ENCODE measurements at regions not wholly inside any gene's neighbourhood (a gene's known extent, or its start where the extent isn't known, plus 50 kb on each side); places are given as distances from the start of the nearest gene placed in this dataset.

DNA sequence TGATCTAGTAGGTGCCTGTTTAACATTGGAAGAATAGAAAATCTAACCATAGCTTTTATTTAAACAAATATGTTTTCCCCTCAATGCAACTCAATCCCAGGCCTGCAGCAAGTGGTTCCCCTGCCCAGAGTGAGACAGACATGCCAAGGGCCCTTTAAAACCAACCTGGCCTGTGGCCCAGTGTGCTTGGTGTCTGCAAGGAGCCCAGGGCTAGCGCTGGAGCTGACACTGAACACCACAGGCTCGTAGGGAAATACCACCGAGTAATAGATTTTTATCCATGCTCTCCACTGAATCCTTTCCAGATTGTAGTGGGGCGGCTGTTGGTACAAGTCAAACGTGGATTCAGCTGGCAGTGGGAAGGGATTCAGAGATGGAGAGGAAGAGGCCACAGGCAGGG lies 95.6 kb upstream of the NRXN3 start:
- no peak for DNase-seq

DNA sequence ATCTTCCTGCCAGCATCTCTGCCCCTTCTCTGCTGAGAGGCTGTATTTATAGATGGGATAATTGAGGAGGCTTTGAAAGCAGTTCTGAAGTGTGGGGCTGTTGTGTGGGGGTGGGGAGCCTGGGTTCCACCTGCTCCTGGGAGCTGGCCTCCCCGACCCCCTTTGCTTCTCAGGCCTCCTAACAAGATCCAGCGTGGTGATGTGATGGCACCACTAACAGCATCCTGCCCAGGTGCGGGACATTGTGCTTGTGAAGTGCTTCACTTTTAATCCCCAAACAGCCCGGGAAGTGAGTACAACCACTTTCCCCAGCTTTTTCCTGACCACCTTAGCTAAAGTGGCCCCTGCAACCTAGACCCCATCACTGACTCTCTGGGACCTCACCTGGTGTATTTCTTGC lies 95.1 kb upstream of the NRXN3 start:
- no peak for DNase-seq

DNA sequence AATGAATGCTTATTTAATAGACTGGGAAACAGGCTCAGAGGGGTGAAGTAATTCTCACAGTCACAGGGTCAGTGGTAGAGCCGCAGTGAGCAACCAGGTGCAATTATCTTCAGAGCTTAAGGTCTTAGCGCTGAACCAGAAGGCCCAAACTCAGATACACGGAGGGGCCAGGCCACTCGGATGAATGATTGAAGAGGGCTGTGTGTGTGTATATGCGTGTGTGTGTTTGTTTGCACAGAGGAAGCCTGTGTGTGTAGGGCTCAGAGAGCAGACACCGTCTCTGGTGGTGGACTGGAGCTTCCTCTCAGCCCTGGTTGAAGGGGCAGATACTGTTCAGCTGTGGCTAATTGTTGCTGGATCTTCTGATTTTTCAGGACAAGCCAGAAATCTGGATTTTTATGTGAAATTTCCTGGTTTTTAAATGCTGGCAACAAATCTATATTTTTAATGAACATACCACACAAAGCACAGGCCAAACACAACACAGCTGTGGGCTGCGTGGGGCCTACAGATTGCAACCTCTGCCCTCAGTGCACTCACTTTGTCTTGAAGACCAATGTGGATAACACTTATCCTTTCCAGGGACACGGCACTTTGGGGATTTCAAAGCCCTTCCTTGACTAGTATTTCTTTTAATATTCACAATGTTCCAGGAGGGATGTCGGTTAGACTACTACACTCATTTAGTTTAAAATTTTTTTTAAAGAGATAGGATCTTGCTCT lies 94.5 kb upstream of the NRXN3 start:
- DNase-seq, result no peak

DNA sequence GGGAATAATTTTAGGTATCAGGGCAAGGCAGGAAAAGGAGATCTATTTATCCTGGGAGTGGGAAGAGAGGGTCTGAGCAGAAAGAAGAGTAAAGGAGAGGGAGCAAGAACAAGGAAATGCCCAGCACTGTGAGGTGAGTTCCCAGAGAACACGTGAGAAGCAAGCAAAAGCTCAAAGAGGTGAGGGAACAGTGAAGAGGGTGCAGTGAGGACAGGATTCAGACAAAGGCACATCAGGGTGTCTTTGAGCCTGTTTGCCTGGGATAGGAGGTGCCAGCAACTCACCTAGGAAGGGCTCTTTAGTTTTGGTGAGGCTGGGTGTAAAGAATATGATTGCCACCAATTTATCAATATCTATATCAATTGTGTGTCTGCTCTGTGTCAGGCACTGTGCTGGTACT lies 88.9 kb upstream of the NRXN3 start:
- DNase-seq, result no peak

DNA sequence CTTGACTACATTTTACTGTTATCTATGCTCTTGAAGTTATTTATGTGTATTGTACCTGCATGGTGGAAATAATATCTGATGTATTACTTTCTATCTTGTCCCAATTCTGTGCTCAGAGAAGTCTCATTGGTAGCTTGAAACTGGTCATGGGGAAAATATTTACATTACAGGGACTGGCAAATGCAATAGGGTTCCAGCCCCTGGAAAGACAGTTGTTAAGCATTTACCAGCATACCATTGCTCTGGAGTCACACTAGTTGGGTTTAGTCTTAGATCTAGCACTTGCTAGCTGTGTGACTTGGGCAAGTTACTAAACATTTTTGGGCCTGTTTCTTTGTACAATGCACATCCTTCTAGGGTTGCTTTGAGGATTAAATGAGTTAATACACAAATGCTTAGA lies 86.3 kb upstream of the NRXN3 start:
- DNase-seq, result no peak

DNA sequence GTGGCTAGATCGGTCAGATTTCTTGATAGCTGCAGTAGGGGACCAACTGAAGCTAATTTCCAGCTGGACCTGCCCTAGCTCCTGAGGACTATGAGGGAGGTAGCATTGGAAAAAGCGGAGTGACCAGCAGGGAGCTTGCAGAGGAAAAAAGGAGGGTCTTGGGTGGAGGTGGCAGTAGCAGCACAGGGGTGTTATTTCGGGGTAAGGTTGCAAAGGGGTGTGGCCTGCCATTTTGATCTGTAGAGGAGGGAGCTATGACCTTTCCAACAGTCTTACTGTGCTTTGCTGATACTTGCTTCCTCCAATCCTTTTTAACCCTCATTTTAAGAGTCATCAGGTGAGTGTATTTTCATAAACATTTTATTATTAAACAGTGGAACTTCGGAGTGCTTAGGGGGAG lies 83.8 kb upstream of the NRXN3 start:
- no peak for DNase-seq

DNA sequence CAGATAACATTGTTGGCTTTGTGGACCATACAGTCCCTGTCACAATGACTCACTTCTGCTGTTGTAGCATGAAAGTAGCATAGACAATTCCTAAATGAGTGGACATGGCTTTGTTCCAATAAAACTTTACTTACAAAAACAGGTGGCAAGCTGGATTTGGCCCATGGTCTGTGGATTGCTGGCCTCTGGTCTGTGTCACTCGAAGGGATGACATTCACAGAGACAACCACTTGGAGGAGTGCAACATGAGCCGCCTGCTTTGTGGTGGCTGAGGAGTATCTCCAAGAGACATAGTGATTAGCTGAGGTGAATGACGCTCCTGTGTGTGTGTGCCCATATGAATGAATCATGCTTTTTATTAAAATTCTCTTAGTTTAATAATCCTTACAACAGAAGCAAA lies 81.3 kb upstream of the NRXN3 start:
- DNase-seq, result no peak

DNA sequence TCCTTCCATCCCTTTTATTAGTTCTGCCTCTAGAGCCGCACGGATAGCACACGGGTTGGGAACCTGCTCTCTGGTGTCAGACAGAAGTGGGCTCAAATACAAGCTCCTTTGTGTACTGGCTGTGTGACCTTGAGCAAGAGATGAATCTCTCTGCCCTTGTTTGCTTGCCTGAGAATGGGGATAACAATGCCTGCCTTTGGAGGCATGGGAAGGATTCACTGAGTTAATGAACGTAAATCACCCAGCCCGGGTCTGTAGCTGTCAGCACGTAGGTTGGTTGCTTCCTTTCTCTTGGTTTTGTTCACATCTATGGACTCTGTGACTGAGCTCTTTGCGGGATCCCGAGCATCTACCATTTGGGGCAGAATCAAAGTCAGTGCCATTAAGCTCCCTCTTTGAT lies 79.3 kb upstream of the NRXN3 start:
- DNase-seq, result no peak

DNA sequence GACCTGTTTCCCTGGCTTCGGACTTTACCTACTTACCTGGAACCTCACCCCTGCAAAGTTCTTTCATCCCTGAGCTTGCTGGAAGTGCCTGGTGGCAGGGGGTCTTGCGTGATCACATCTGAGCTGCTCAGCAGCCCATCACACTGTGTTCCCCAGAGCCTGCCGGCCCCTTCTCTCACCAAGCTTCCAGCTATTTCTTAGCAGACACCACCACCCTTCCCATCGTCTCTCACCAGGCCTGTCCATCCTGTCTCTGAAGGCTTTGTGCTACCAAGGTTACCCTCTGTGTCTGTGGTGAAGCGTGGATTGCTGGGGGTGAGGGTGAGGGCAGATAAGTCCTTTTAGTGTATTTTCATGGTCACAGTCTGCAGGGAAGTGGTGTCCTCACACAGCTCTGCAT lies 78.8 kb upstream of the NRXN3 start:
- DNase-seq, result no peak

DNA sequence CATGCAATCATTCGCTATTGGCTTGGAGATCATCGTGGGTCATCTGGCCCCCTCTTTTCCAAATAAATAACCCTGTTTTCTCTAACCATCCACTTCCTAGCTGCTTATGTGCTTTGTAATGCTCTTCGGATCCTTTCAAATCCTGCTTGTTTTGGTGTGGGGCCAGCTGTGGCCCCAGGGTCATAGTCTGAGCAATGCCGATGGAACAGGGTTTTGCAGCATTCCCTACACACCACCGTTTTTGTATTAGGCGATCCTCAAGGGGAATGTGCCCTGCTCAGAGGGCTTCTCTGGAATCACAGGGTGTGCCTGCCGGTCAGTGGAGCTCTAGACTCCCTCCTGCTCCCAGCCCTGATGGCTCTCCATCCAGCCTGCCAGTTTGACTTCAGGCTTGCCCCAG lies 78.1 kb upstream of the NRXN3 start:
- DNase-seq, result no peak

DNA sequence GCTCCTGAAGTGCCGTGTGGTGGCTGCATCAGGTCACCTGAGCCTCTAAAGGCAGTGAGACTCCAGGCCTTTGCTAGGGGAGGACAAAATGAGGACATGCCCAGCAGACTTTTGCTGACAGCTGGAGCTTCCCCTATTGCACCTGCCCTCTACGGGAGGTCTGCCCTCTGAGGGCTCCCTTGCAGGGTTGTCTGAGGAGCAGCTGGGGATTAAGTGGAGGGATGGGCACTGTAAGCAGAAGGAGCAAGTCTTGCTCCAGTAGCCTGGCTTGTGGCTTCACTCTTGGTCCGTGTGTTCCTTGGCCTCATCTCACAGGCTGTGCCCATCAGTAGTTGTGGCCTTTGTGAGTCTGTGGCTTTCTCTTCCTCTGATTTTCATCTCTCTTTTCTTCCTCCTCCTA lies 66.9 kb upstream of the NRXN3 start:
- no peak for DNase-seq

DNA sequence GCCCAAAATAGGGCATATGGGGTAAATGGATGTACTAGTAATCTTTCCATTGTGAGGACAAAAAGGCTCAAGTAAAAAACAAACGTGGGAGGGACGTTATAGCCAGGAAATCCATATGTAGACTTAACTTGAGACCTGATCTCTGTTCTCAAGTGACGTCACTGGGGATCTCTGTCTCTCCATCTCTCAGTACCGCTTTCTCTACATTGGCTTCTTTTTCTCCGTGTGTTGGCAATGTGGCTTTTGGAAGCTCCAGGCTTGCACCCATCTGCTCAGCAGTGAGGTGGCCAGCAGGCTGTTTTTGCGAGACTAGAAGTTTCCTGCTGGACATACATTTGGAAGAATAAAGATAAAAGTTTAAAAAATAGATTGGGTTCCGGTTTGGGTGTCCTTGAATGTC lies 66.0 kb upstream of the NRXN3 start:
- DNase-seq, result no peak

DNA sequence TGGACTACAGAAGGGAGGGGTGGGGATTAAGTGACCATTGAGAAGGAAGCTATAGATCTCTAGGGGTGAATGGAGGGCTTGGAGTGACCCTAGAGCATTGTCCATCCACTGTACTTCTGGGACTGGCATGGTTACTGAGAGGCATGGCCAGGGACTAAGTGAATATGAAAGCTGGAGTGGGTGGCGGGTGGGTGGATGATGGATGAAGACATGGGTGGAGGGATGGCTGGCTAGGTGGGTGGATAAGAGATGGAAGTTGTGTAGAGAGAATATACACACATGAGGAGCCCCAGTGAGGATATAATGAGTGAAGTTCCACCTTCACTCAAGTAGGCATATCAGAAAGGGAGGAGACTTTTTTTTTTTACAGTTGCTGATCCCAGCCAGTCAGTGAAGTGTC lies 65.5 kb upstream of the NRXN3 start:
- DNase-seq, result no peak

DNA sequence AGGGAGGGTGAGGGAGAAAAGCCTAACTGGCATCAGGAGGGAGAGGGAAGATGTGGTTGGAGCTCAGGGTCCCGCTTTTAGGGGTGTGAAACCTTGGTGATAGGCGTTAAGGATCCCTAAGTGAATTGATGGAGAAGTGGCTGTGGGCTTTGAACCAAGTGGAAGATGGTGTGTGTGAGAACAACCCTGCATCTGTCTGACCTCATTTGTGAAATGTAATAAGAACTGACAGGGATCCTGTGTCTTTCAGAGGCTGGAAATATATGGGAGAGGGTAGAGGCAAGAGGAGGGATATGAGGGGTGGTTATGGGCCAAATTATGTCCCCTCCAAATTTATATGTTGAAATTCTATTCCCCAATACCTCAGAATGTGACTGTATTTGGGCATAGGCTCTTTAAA lies 63.8 kb upstream of the NRXN3 start:
- no peak for DNase-seq

DNA sequence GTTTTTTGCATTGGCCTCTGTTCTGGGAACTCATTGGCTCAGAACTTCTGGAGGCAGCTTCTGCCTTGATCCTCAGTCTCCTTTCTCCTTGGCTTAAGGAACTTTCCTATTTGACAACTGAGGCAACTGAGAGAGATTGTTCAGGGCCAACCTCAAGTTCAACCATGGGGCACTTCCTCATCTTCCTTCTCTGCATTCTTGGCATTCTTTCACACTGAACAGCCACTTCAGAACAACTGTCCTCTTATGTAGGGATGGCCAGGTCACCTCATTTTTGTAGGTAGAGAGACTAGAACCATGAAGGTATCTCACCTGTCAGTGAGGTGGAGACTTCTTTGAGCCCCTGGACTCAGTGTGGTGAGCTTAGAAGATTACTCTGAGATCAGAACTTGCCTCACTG lies 63.0 kb upstream of the NRXN3 start:
- DNase-seq, result no peak

DNA sequence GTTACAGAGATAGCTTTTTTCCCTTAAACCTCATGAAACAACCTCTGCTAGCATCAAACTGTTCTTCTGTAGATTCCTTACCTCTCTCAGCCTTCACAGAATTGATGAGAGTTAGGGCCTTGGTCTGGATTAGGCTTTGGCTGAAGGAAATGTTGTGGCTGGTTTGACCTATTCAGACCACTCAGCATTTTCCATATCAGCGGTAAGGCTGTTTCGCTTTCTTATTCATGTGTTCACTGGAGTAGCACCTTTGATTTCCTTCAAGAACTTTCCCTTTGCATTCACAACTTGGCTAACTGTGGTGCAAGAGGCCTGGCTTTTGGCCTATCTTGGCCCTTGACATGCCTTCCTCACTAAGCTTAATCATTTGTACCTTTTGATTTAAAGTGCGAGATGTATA lies 50.7 kb upstream of the NRXN3 start:
- no peak for DNase-seq

Measured in activated naive CD4-positive, alpha-beta T cell (primary cell).